Activated T-helper 2 cell treated with anti-CD3 and anti-CD28 coated beads, Interferon-gamma antibody, Interleukin-2, Interleukin-4, amounts not matched to agents 10 μg/mL and 5 μg/mL and 100 μg/mL, durations not matched to agents 14 hours and 24 hours and 36 hours (primary cell): ENCODE measurements at regions not wholly inside any gene's neighbourhood (a gene's known extent, or its start where the extent isn't known, plus 50 kb on each side); places are given as distances from the start of the nearest gene placed in this dataset.

ENCODE experiments used
- DNase-seq: peaks from one replicate; pipeline ENCODE4 v3.0.0; 2021; ENCODE audit warnings: low spot score
- H3K27ac Mint-ChIP-seq: one replicate; pipeline ENCODE4 v1.8.0; 2021; ENCODE audit warnings: mixed read lengths
- H3K27me3 Mint-ChIP-seq: one replicate; pipeline ENCODE4 v1.8.0; 2021; ENCODE audit warnings: low read depth, mixed read lengths
- H3K36me3 Mint-ChIP-seq: one replicate; pipeline ENCODE4 v1.8.0; 2021; ENCODE audit warnings: low read depth, mixed read lengths
- H3K4me1 Mint-ChIP-seq: one replicate; pipeline ENCODE4 v1.8.0; 2021; ENCODE audit warnings: low read depth, mixed read lengths
- H3K4me3 Mint-ChIP-seq: one replicate; pipeline ENCODE4 v1.8.0; 2021; ENCODE audit warnings: low read depth, mild to moderate bottlenecking, moderate library complexity, mixed read lengths
- H3K9me3 Mint-ChIP-seq: one replicate; pipeline ENCODE4 v1.8.0; 2021; ENCODE audit warnings: mixed read lengths
- intact Hi-C: fragments of 100-400 bp; cut with micrococcal nuclease; formaldehyde crosslinking; loops from one replicate; pipeline ENCODE4 v1.15.1; 2023

- Mint-ChIP-seq H3K4me3 (no peak overlapping the region), H3K27ac (no peak overlapping the region), H3K4me1 (peaks cover 22% of the 10 kb centered on the region), H3K27me3 (no peaks in the 10 kb centered on the region), H3K36me3 (no peaks in the 10 kb centered on the region), H3K9me3 (peaks cover 12% of the 10 kb centered on the region)
- DNase-seq, result no peak
- intact Hi-C loops, result no loop called here
Measured at GRCh38 chr7:131221061-131221460, 106.6 kb upstream of the MKLN1 start.

GRCh38 chr7:131222171-131222570 lies 105.5 kb upstream of the MKLN1 start:
- peaks cover 12% of the 10 kb centered on the region for H3K9me3 Mint-ChIP-seq
- H3K27ac Mint-ChIP-seq, result no peak overlapping the region
- no peaks in the 10 kb centered on the region for H3K27me3 Mint-ChIP-seq
- no peaks in the 10 kb centered on the region for H3K36me3 Mint-ChIP-seq
- intact Hi-C loops, result no loop called here
- no peak for DNase-seq
- H3K4me1 Mint-ChIP-seq, result peaks cover 31% of the 10 kb centered on the region
- no peak overlapping the region for H3K4me3 Mint-ChIP-seq

DNA sequence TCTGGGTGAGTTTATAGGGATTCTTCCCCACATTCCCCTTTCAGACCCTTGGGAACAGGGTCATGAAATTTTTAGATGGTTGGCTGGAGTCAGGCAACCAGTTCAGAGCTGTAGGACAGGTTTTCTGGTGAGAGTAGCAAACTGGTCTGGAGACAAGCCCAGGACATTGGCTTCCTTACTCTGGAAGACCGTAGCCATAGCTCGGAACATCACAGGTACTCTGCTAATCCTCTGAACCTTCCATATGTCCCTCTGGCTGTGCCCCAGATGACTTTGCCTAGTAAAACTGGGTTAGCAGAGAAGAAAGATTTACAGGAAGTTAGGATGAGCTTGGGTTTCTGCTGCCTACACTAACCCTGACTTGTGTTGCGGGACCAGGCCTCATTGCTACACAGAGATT lies 104.5 kb upstream of the MKLN1 start:
- peaks cover 34% of the 10 kb centered on the region for H3K4me1 Mint-ChIP-seq

DNA sequence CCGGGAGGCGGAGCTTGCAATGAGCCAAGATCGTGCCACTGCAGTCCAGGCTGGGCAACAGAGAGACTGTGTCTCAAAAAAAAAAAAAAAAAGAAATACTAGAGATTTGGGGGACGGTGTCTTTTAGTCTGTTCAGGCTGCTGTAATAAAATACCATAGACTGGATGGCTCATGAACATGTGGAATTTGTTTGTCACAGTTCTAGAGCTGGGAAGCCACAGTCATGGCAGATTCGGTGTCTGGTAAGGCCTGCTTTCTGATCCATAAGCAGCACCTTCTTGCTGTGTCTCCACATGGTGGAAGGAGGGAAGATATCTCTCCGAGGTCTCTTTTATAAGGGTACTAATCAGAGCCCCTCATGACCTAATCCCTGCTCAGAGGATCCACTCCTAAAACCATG lies 102.7 kb upstream of the MKLN1 start:
- Mint-ChIP-seq H3K27me3 (no peaks in the 10 kb centered on the region), H3K36me3 (no peaks in the 10 kb centered on the region), H3K9me3 (peaks cover 8% of the 10 kb centered on the region), H3K4me3 (no peak overlapping the region), H3K4me1 (peaks cover 29% of the 10 kb centered on the region), H3K27ac (no peak overlapping the region)
- DNase-seq, result no peak
- intact Hi-C loops, result no loop called here

More for the DNA sequence above, 104.5 kb upstream of the MKLN1 start:
- H3K4me3 Mint-ChIP-seq, result no peak overlapping the region
- H3K27me3 Mint-ChIP-seq, result no peaks in the 10 kb centered on the region
- no peaks in the 10 kb centered on the region for H3K36me3 Mint-ChIP-seq
- H3K27ac Mint-ChIP-seq, result no peak overlapping the region
- intact Hi-C loops, result no loop called here
- no peak for DNase-seq
- H3K9me3 Mint-ChIP-seq, result peaks cover 8% of the 10 kb centered on the region

DNA sequence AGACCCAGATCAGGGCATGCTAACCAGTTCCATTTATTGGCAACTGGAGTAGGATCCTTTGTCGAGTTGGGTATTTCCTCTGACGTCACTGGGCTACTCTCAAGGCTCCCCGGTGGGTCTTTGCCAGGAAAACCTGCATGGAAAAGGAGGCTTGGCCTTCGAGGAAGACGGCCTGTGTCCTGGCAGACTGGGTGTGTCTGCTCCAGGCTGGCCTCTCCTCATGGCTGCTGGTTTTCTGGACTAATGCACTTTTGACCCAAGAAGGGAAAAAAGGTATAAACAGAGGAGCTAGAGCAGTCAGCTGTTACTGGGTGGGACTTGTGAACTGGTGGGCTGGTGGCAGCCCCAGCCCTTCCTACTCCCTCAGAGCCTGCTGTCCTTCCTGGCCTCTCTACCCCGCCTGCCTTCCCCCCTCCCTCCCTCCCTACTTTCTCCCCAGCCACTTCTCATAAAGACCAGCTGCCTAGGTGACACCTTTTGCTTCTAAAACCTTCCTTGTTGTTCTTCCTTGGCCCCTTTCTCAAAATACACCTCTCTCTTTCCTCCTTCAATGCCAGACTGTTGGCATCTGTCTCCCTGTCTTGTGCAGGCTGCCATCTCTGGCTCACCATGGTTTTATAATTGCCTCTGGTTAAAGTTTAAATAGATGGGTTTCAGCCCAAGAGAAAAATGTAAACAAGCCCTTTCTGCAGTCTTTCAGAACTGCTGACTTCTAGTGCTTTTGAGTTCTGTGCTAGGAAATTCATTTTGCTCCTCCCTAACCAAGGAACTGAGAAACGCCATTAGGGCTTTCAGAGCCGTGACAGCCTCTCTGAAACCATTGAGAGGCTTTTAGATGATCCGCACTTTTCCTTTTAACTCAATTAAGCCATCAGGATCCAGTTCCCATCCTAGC lies 101.8 kb upstream of the MKLN1 start:
- no peaks in the 10 kb centered on the region for H3K36me3 Mint-ChIP-seq
- H3K4me1 Mint-ChIP-seq, result peaks cover 32% of the 10 kb centered on the region
- H3K27me3 Mint-ChIP-seq, result no peaks in the 10 kb centered on the region
- H3K9me3 Mint-ChIP-seq, result peaks cover 3% of the 10 kb centered on the region
- no peak overlapping the region for H3K4me3 Mint-ChIP-seq
- intact Hi-C loops, result no loop called here
- no peak for DNase-seq
- no peak overlapping the region for H3K27ac Mint-ChIP-seq

DNA sequence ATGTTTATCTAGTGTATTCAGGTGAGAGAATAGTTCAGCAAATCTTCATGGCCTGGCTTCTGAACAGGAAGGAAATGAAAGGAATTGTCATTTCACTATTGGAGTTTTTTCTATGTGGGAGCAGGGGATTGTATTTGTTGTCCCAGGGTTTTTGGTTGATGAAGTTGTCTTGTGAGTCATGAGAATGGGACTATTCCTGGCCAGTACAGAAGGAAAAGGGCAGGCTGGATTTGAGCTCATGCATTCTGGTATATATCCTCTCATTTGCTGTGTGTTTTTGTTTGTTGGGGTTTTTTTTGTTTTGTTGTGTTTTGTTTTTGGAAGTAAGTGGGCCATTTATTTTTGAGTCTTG lies 101.2 kb upstream of the MKLN1 start:
- Mint-ChIP-seq H3K4me1 (peaks cover 37% of the 10 kb centered on the region), H3K36me3 (no peaks in the 10 kb centered on the region)
- intact Hi-C loops, result no loop called here

DNA sequence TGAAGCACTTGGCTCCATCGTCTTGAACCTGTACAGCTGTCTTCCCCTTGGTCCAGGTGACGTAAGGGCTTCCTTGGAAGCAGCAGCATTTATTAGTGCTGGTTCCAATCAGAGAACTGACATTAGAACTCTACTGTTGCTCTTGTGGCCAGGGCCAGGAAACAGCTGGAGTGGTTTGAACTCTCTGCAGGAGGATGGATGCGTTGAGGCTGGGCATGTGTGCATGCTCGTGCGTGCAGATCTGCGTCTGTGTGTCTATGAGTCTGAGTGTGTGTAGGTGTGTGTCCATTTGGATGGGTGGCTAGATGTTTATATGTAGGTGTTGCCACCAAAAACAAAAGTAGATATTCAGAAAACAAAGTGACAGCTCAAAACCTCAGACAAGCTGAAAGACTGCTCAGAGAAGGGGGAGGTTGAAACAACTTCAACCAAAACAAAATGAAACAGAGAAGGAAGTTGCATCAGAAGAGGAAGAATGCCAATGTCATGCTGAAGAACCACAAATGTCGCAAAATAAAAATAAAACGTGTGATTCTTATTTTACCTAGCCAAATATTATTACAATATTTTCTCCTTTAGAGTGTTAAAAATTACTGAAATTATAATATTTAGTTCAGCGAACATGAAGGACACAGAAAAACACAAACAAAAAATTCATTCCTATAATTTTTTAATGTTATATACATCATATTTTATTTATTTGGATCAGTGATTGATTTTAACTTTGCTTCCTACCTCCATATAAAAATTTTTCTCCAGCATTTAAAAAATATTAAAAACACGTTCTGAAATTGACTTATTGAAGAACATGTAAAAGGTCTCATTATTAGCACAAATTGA lies 96.1 kb upstream of the MKLN1 start:
- intact Hi-C loops, result loop anchor here (1.0 to 10.0 kb wide), 6 partner anchors 13 to 319 kb away; no protein-coding TSS in a partner anchor
- Mint-ChIP-seq H3K27ac (peak overlapping the region; percentile 83), H3K4me3 (peak overlapping the region; percentile 59), H3K27me3 (no peaks in the 10 kb centered on the region), H3K9me3 (no peaks in the 10 kb centered on the region), H3K4me1 (peaks cover 58% of the 10 kb centered on the region), H3K36me3 (no peaks in the 10 kb centered on the region)
- DNase-seq, result peak; percentile 63

More for the DNA sequence above, 101.2 kb upstream of the MKLN1 start:
- no peak for DNase-seq
- no peak overlapping the region for H3K27ac Mint-ChIP-seq
- H3K27me3 Mint-ChIP-seq, result no peaks in the 10 kb centered on the region
- peaks cover 3% of the 10 kb centered on the region for H3K9me3 Mint-ChIP-seq
- no peak overlapping the region for H3K4me3 Mint-ChIP-seq

- Mint-ChIP-seq H3K36me3 (no peaks in the 10 kb centered on the region), H3K4me3 (no peak overlapping the region), H3K9me3 (no peaks in the 10 kb centered on the region), H3K27ac (peak overlapping the region; percentile 24), H3K4me1 (peaks cover 60% of the 10 kb centered on the region), H3K27me3 (no peaks in the 10 kb centered on the region)
- no peak for DNase-seq
- intact Hi-C loops, result loop anchor here (5.0 to 10.0 kb wide), 3 partner anchors 132 to 320 kb away; no protein-coding TSS in a partner anchor
Measured at GRCh38 chr7:131232768-131233167, 94.9 kb upstream of the MKLN1 start.

GRCh38 chr7:131233193-131233592 lies 94.5 kb upstream of the MKLN1 start:
- H3K4me1 Mint-ChIP-seq, result peaks cover 62% of the 10 kb centered on the region
- intact Hi-C loops, result loop anchor here (5.0 to 10.0 kb wide), 3 partner anchors 132 to 321 kb away; no protein-coding TSS in a partner anchor
- no peaks in the 10 kb centered on the region for H3K27me3 Mint-ChIP-seq
- DNase-seq, result no peak
- no peak overlapping the region for H3K4me3 Mint-ChIP-seq
- H3K9me3 Mint-ChIP-seq, result no peaks in the 10 kb centered on the region
- no peak overlapping the region for H3K27ac Mint-ChIP-seq
- H3K36me3 Mint-ChIP-seq, result no peaks in the 10 kb centered on the region

GRCh38 chr7:131234719-131235488 lies 92.8 kb upstream of the MKLN1 start:
- H3K4me1 Mint-ChIP-seq, result peaks cover 58% of the 10 kb centered on the region
- no peaks in the 10 kb centered on the region for H3K27me3 Mint-ChIP-seq
- no peak overlapping the region for H3K4me3 Mint-ChIP-seq
- no peaks in the 10 kb centered on the region for H3K36me3 Mint-ChIP-seq
- peak overlapping the region; percentile 98 for H3K27ac Mint-ChIP-seq
- no peak for DNase-seq
- no peaks in the 10 kb centered on the region for H3K9me3 Mint-ChIP-seq
- intact Hi-C loops, result loop anchor here (1.0 to 10.0 kb wide), 6 partner anchors 47 to 323 kb away; partner anchors contain the start of gene MKLN1

- peaks cover 51% of the 10 kb centered on the region for H3K4me1 Mint-ChIP-seq
- H3K4me3 Mint-ChIP-seq, result peak overlapping the region; percentile 46
- intact Hi-C loops, result loop anchor here (1.0 to 10.0 kb wide), 5 partner anchors 47 to 269 kb away; partner anchors contain the start of gene MKLN1
- H3K36me3 Mint-ChIP-seq, result no peaks in the 10 kb centered on the region
- H3K27me3 Mint-ChIP-seq, result no peaks in the 10 kb centered on the region
- DNase-seq, result peak; percentile 76
- no peaks in the 10 kb centered on the region for H3K9me3 Mint-ChIP-seq
- H3K27ac Mint-ChIP-seq, result peak overlapping the region; percentile 98
Measured at GRCh38 chr7:131235489-131236317, 92.0 kb upstream of the MKLN1 start.
